WTC11 (cell line): ENCODE measurements at regions not wholly inside any gene's neighbourhood (a gene's known extent, or its start where the extent isn't known, plus 50 kb on each side); places are given as distances from the start of the nearest gene placed in this dataset.

Source experiments
- CTCF ChIP-seq: fragments of 200-600 bp; IDR thresholded peaks from 2 replicates; pipeline ENCODE4 v1.8.0; 2022; ENCODE audit warnings: antibody characterized with exemption
- FOXP1 ChIP-seq: sonication (generic); formaldehyde crosslinking; IDR thresholded peaks from 2 replicates; pipeline ENCODE4 v1.8.0; 2022; ENCODE audit warnings: missing genetic modification reagents, mild to moderate bottlenecking, moderate library complexity, borderline replicate concordance
- HMGA2 ChIP-seq: fragments of 250-450 bp; sonication (Bioruptor Pico); IDR thresholded peaks from 2 replicates; pipeline ENCODE4 v1.4.0; 2021; ENCODE audit warnings: mild to moderate bottlenecking, moderate library complexity
- KAT7 ChIP-seq: sonication (generic); formaldehyde crosslinking; IDR thresholded peaks from 2 replicates; pipeline ENCODE4 v1.8.1; 2023; ENCODE audit warnings: missing genetic modification reagents, mild to moderate bottlenecking, borderline replicate concordance
- MXD4 ChIP-seq: fragments of 250-450 bp; sonication (Bioruptor Pico); IDR thresholded peaks from 2 replicates; pipeline ENCODE4 v1.8.0; 2021; ENCODE audit warnings: mild to moderate bottlenecking, moderate library complexity, borderline replicate concordance
- NFYB ChIP-seq: sonication (generic); formaldehyde crosslinking; conservative IDR thresholded peaks from 2 replicates; pipeline ENCODE4 v1.8.0; 2022; ENCODE audit warnings: low read depth, missing genetic modification reagents
- SMAD4 ChIP-seq: sonication (generic); formaldehyde crosslinking; IDR thresholded peaks from 2 replicates; pipeline ENCODE4 v1.8.0; 2022; ENCODE audit warnings: mild to moderate bottlenecking, missing genetic modification reagents
- USF2 ChIP-seq: sonication (generic); formaldehyde crosslinking; IDR thresholded peaks from 2 replicates; pipeline ENCODE4 v1.8.1; 2023; ENCODE audit warnings: mild to moderate bottlenecking, missing genetic modification reagents, moderate library complexity
- TF ChIP-seq, protein P1 (sequence below): sonication (generic); formaldehyde crosslinking; IDR thresholded peaks from 2 replicates; pipeline ENCODE4 v1.8.0; 2023; ENCODE audit warnings: missing genetic modification reagents
- TF ChIP-seq, protein P2 (sequence below): sonication (generic); formaldehyde crosslinking; IDR thresholded peaks from 2 replicates; pipeline ENCODE4 v1.8.0; 2022; ENCODE audit warnings: missing genetic modification reagents

GRCh38 chr1:234676103-234676594 is 66.2 kb upstream of the IRF2BP2 start:
- no peak for TF ChIP-seq KAT7
- TF ChIP-seq CTCF, result no peak
- no peak for TF ChIP-seq MXD4
- no peak for TF ChIP-seq USF2 (CRISPR knock-in tag)
- TF ChIP-seq, protein P1, sequence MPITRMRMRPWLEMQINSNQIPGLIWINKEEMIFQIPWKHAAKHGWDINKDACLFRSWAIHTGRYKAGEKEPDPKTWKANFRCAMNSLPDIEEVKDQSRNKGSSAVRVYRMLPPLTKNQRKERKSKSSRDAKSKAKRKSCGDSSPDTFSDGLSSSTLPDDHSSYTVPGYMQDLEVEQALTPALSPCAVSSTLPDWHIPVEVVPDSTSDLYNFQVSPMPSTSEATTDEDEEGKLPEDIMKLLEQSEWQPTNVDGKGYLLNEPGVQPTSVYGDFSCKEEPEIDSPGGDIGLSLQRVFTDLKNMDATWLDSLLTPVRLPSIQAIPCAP (CRISPR knock-in tag), result no peak
- TF ChIP-seq, protein P2, sequence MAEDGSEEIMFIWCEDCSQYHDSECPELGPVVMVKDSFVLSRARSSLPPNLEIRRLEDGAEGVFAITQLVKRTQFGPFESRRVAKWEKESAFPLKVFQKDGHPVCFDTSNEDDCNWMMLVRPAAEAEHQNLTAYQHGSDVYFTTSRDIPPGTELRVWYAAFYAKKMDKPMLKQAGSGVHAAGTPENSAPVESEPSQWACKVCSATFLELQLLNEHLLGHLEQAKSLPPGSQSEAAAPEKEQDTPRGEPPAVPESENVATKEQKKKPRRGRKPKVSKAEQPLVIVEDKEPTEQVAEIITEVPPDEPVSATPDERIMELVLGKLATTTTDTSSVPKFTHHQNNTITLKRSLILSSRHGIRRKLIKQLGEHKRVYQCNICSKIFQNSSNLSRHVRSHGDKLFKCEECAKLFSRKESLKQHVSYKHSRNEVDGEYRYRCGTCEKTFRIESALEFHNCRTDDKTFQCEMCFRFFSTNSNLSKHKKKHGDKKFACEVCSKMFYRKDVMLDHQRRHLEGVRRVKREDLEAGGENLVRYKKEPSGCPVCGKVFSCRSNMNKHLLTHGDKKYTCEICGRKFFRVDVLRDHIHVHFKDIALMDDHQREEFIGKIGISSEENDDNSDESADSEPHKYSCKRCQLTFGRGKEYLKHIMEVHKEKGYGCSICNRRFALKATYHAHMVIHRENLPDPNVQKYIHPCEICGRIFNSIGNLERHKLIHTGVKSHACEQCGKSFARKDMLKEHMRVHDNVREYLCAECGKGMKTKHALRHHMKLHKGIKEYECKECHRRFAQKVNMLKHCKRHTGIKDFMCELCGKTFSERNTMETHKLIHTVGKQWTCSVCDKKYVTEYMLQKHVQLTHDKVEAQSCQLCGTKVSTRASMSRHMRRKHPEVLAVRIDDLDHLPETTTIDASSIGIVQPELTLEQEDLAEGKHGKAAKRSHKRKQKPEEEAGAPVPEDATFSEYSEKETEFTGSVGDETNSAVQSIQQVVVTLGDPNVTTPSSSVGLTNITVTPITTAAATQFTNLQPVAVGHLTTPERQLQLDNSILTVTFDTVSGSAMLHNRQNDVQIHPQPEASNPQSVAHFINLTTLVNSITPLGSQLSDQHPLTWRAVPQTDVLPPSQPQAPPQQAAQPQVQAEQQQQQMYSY (CRISPR knock-in tag), result no peak
- no peak for TF ChIP-seq HMGA2 (CRISPR knock-in tag)
- no peak for TF ChIP-seq FOXP1 (CRISPR knock-in tag)
- no peak for TF ChIP-seq NFYB
- TF ChIP-seq SMAD4 (CRISPR knock-in tag), result no peak
